ENCODE measurements at regions not wholly inside any gene's neighbourhood (a gene's known extent, or its start where the extent isn't known, plus 50 kb on each side); places are given as distances from the start of the nearest gene placed in this dataset.
A peak's percentile ranks its signal among the peaks of the same experiment; 100 is the strongest.

DNA sequence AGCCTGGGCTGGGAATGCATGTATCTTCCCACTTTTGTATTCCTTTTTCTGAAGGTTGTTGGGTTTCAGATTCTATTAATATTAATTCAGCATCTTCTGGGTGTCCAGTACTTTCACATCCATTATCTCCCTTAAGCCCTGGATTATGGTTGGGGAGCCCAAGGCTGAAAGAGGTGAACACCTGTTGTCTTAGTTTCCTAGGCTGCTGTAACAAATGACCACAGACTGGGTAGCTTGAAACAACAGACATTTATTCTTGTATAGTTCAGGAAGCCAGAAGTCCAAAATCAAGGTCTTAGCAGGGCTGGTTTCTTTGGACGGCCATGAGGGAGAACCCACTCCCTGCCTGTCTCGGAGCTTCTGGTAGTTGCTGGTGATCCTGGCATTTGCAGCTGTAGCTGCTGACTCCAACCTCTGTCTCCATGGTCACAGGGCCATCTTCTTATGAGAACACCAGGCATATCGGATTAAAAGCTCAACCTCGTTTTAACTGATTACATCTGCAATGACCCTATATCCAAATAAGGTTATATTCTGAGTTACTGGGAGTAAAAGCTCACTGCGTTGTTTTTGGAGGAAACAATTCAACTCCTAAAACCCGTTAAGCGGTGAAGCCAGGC is 68.2 kb upstream of the CLMN start:
- DNase-seq (ENCODE audit: low spot score): no peak
- TF ChIP-seq, protein P1, sequence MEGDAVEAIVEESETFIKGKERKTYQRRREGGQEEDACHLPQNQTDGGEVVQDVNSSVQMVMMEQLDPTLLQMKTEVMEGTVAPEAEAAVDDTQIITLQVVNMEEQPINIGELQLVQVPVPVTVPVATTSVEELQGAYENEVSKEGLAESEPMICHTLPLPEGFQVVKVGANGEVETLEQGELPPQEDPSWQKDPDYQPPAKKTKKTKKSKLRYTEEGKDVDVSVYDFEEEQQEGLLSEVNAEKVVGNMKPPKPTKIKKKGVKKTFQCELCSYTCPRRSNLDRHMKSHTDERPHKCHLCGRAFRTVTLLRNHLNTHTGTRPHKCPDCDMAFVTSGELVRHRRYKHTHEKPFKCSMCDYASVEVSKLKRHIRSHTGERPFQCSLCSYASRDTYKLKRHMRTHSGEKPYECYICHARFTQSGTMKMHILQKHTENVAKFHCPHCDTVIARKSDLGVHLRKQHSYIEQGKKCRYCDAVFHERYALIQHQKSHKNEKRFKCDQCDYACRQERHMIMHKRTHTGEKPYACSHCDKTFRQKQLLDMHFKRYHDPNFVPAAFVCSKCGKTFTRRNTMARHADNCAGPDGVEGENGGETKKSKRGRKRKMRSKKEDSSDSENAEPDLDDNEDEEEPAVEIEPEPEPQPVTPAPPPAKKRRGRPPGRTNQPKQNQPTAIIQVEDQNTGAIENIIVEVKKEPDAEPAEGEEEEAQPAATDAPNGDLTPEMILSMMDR (IDR thresholded peaks at IDR 0.05): no peak
- H3K27ac ChIP-seq: peak overlapping the region in 1 of 2 donors; percentile 37
- no peak overlapping the region for H3K4me3 ChIP-seq

- Histone ChIP-seq H3K4me3 (no peak overlapping the region), H3K27ac (no peak overlapping the region)
- DNase-seq (ENCODE audit: low spot score): no peak
- TF ChIP-seq, protein P1 (IDR thresholded peaks at IDR 0.05): no peak
Measured at GRCh38 chr14:95386536-95387095, 66.9 kb upstream of the CLMN start.

GRCh38 chr14:95385701-95386100 is 66.0 kb upstream of the CLMN start:
- H3K4me3 ChIP-seq: no peak overlapping the region
- no peak overlapping the region for H3K27ac ChIP-seq
- TF ChIP-seq, protein P1 (IDR thresholded peaks at IDR 0.05): no peak
- no peak for DNase-seq (ENCODE audit: low spot score)

DNA sequence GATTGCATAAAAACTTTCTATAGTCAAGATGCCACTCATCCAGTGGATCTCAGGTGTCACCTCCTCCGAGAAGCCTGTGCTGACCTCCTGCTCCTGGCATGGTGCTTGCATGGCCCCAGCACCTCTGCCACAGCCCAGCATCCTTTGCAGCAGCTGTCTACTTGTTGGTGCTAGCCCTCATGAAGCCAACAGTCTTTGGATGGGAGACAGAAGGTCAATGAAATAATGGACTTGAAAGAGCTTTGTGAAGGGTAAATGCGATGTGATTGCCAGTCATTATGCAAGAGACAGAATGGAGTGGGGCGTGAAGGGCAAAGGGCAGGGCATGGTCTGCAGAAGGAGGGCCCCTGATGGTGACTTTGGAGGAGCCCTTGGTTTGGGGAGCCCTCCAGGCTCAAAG is 63.0 kb upstream of the CLMN start:
- DNase-seq (ENCODE audit: low spot score): no peak
- H3K4me3 ChIP-seq: no peak overlapping the region
- H3K27ac ChIP-seq: no peak overlapping the region
- TF ChIP-seq, protein P1 (IDR thresholded peaks at IDR 0.05): no peak

GRCh38 chr14:95381726-95382125 is 62.0 kb upstream of the CLMN start:
- no peak overlapping the region for H3K4me3 ChIP-seq
- H3K27ac ChIP-seq: no peak overlapping the region
- DNase-seq (ENCODE audit: low spot score): no peak
- TF ChIP-seq, protein P1 (IDR thresholded peaks at IDR 0.05): no peak

GRCh38 chr14:95380350-95381042 is 60.8 kb upstream of the CLMN start:
- TF ChIP-seq, protein P1 (IDR thresholded peaks at IDR 0.05): no peak
- H3K27ac ChIP-seq: no peak overlapping the region

DNA sequence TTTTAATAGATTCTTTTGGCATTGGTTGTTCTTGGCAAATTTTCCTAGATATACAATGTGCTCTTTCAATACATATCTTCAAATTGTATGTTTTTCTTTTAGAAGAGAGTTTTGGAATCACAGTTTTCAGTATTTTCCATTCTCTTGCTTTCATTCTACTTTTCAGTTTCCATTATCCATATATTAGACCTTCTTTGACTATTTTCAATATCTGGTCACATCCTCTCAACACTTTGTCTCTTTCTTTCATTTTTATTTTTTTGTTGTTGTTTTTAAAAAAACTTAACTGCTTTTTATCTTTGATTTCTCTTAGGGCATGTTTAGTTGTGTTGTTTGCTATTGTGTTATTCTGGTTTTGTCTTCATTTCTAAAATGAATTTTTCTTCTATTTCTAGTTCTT is 59.9 kb upstream of the CLMN start:
- Histone ChIP-seq H3K27ac (no peak overlapping the region), H3K4me3 (no peak overlapping the region)
- DNase-seq (ENCODE audit: low spot score): no peak
- TF ChIP-seq, protein P1 (IDR thresholded peaks at IDR 0.05): no peak

More at GRCh38 chr14:95380350-95381042, 60.8 kb upstream of the CLMN start:
- no peak overlapping the region for H3K4me3 ChIP-seq
- no peak for DNase-seq (ENCODE audit: low spot score)
